ENCODE measurements at regions not wholly inside any gene's neighbourhood (a gene's known extent, or its start where the extent isn't known, plus 50 kb on each side); places are given as distances from the start of the nearest gene placed in this dataset.

GRCh38 chr21:34018185-34018584 is 55.2 kb upstream of the MRPS6 start:
- no peak overlapping the region for H3K4me3 ChIP-seq (ENCODE audit: low read length)
- DNase-seq (ENCODE audit: low read depth), result no peak

GRCh38 chr21:34017039-34017961 is 56.1 kb upstream of the MRPS6 start:
- TF ChIP-seq, protein P1, sequence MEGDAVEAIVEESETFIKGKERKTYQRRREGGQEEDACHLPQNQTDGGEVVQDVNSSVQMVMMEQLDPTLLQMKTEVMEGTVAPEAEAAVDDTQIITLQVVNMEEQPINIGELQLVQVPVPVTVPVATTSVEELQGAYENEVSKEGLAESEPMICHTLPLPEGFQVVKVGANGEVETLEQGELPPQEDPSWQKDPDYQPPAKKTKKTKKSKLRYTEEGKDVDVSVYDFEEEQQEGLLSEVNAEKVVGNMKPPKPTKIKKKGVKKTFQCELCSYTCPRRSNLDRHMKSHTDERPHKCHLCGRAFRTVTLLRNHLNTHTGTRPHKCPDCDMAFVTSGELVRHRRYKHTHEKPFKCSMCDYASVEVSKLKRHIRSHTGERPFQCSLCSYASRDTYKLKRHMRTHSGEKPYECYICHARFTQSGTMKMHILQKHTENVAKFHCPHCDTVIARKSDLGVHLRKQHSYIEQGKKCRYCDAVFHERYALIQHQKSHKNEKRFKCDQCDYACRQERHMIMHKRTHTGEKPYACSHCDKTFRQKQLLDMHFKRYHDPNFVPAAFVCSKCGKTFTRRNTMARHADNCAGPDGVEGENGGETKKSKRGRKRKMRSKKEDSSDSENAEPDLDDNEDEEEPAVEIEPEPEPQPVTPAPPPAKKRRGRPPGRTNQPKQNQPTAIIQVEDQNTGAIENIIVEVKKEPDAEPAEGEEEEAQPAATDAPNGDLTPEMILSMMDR (conservative IDR thresholded peaks at IDR 0.05; ENCODE audit: low read depth, low read length), result no peak
- H3K4me3 ChIP-seq (ENCODE audit: low read length), result no peak overlapping the region
- no peak for DNase-seq (ENCODE audit: low read depth)

More at GRCh38 chr21:34018185-34018584, 55.2 kb upstream of the MRPS6 start:
- TF ChIP-seq, protein P1 (conservative IDR thresholded peaks at IDR 0.05; ENCODE audit: low read depth, low read length), result no peak

DNA sequence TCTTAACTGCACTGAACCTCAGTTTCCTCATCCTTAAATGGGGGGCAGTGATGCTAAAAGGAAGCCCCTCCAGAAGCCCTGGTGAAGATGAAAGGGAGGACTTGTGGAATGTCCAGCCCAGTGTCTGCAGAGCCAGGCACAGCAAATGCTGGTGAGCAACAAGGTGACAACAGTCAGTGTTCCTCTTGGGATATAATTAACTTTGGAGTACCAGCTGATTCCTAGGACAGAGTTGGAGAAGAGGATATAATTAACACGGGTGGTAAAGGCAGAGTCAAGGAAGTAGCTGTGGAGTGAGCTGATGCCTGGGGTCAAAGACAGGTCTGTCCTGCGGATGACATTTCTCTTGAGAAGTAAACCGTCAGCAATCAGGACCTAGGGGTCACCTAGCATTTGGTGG is 60.7 kb upstream of the MRPS6 start:
- no peak for DNase-seq (ENCODE audit: low read depth)
- TF ChIP-seq, protein P1 (conservative IDR thresholded peaks at IDR 0.05; ENCODE audit: low read depth, low read length), result no peak

DNA sequence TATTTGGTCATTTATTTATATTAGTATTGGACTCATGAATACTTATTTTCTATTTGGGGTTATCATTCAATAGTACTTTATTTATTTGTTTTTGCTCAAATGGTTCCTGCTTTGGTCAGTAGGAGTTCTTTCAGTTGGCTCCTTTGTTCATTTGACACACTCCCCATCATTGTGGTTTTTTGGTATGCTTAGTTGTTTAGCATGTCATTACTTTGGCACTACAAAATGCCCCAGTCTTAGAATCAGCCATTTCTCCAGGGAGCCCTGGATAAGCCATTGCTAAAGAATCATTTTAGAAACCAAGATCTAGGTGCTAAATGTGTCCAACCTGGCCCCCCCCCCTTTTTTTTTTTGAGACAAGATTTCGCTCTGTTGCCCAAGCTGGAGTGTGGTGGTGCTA is 61.7 kb upstream of the MRPS6 start:
- no peak overlapping the region for H3K4me3 ChIP-seq (ENCODE audit: low read length)
- TF ChIP-seq, protein P1 (conservative IDR thresholded peaks at IDR 0.05; ENCODE audit: low read depth, low read length), result no peak
- no peak for DNase-seq (ENCODE audit: low read depth)

More for the DNA sequence above, 60.7 kb upstream of the MRPS6 start:
- H3K4me3 ChIP-seq (ENCODE audit: low read length), result no peak overlapping the region

GRCh38 chr21:34009193-34009592 is 64.2 kb upstream of the MRPS6 start:
- no peak for DNase-seq (ENCODE audit: low read depth)
- no peak overlapping the region for H3K4me3 ChIP-seq (ENCODE audit: low read length)
- TF ChIP-seq, protein P1 (conservative IDR thresholded peaks at IDR 0.05; ENCODE audit: low read depth, low read length), result no peak

DNA sequence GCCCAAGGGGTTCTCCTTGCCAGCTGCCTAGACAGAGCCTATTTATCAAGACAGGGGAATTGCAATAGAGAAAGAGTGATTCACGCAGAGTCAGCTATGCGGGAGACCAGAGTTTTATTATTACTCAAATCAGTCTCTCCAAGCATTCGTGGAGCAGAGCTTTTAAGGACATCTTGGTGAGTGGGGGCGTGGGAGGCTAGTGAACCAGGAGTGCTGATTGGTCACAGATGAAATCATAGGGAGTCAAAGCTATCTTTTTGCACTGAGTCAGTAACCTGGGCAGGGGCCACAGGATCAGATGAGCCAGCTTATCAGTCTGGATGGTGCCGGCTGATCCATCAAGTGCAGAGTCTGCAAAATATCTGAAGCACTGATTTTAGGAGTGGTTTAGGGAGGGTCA is 64.8 kb upstream of the MRPS6 start:
- TF ChIP-seq, protein P1 (conservative IDR thresholded peaks at IDR 0.05; ENCODE audit: low read depth, low read length), result no peak
- no peak for DNase-seq (ENCODE audit: low read depth)
- H3K4me3 ChIP-seq (ENCODE audit: low read length), result no peak overlapping the region

Measured in retinal pigment epithelial cell (primary cell).